ENCODE measurements at regions not wholly inside any gene's neighbourhood (a gene's known extent, or its start where the extent isn't known, plus 50 kb on each side); places are given as distances from the start of the nearest gene placed in this dataset.
A peak's percentile ranks its signal among the peaks of the same experiment; 100 is the strongest.
"Not testable (repeated sequence)": the region's sequence is repeated elsewhere in the genome, so short reads cannot be mapped to it uniquely, and the experiment has no call there.

DNA sequence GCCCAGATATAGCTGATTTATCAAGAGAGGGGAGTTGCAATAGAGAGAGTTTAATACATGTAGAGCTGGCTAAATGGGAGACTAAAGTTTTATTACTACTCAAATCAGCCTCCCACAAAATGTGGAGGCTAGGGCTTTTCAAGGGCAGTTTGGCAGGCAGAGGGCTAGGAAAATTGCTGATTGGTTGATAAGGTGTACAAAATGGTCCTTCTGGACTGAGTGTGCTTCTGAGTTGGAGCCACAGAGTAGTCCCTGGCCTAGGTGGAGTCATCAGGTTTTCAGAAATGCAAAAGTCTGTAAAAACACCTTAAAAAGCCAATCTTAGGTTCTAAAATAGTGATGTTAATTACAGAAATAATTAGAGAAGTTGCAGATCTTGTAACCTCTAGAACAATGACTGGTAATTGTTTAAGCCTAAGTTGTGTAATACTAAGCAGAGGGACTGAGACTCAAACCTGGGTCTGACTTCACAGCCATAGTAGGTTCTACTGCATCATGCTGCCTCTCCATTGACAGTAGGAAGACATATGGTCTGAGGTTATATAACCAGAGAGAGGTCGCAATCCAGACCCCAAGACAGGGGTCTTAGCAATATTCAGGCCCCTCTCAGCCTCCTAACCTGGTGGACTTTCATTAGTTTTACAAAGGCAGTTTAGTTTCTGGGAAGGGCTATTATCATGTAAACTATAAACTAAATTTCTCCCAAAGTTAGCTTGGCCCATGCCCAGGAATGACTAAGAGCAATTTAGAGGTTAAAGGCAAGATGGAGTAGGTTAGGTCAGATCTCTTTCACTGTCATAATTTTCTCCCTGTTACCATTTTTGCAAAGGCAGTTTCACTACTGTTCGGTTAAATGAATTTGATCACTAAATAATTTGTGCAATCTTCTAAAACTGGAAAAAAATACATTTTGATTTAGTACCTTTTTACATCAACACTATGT, 186.3 kb upstream of the WSB1 start:
- H3K27ac Mint-ChIP-seq; H3K36me3 Mint-ChIP-seq; ATAC-seq; H3K9me3 Mint-ChIP-seq; DNase-seq (ENCODE audit: low spot score in 2 of 2): not testable (repeated sequence)

DNA sequence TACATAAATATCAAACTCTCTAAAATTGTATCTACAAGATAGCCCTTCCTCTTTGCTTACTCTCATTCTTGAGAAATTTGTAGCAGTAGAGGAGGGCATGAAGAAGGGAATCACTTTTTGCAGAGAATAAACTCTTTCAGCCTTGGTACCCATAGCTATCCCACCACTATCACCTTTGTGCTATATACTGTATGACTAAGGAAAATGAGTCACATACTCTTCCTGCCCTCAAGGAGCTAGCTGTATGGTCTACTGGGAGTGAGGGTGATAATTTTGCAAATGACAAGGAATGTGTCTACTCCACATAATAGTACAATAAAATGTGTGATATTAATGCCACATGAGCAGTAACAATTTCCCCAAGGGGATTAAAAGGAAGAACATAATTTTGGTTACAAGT, 184.6 kb upstream of the WSB1 start:
- no peak for ATAC-seq
- Mint-ChIP-seq H3K9me3 (no peaks in the 10 kb centered on the region), H3K36me3 (no peaks in the 10 kb centered on the region), H3K27ac (no peak overlapping the region)
- no peak for DNase-seq (ENCODE audit: low spot score in 2 of 2)

DNA sequence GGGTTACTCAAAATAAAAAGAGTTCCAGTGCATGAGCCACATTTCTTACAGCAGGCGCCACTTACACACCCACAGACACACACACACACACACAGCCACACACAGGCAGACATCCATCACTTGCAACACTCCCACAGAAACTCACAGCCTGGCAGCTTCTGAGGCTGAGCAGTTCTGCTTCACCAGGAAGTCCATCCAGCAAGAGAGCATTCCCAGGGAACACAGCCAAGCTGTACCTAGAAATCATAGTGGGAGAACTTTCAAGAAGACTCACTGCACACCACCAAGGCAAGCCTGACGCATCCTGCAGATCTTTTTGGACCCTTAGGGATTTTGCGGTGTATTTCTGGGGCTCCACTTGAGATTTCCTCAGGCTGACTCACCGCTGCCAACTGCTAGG, 140.9 kb upstream of the WSB1 start:
- ATAC-seq = no peak
- DNase-seq (ENCODE audit: low spot score in 2 of 2) = no peak
- no peak overlapping the region for H3K27ac Mint-ChIP-seq
- no peaks in the 10 kb centered on the region for H3K9me3 Mint-ChIP-seq
- no peaks in the 10 kb centered on the region for H3K36me3 Mint-ChIP-seq

DNA sequence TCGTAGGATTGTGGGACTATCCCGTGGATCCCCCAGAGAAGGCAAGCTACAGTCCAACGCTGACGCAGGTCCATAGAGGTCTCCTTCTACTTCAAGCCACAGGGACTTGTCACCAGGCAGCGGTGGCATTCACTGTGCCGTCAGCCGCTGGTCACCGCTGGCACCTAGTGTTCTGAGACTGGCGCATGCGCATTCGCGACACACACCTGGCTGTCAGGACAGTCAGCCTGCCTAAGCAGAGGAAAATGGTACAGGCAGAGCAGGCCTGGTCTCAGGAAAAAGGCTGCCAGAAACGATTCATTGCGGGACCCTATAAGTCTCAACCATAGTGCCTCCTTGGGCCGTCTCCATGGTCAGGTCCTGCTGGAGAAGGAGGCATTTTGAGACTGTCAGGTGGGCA, 138.0 kb upstream of the WSB1 start:
- ATAC-seq (no peak), DNase-seq (ENCODE audit: low spot score in 2 of 2) (no peak)
- Mint-ChIP-seq H3K36me3 (no peaks in the 10 kb centered on the region), H3K27ac (no peak overlapping the region), H3K9me3 (no peaks in the 10 kb centered on the region)

DNA sequence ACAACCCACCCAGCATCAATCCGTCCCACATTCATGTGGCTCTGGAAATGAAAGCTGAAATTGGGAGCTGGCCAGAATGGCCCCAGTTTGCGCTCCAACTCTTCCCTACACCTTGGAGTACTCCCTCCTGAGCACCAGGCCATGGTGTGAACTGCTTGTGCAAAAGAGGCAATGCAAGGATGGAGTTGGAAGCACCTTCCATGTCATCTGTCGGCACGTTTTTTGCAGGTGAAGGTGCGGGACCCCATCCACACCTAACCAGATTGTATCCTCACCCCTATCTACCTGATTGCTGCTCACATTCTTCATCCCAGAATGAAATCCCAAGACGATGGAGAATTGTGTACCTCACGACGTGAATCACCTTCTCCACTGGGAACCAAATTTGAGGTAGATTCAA, 136.6 kb upstream of the WSB1 start:
- Mint-ChIP-seq H3K27ac (no peak overlapping the region), H3K9me3 (no peaks in the 10 kb centered on the region), H3K36me3 (no peaks in the 10 kb centered on the region)
- DNase-seq (ENCODE audit: low spot score in 2 of 2) (no peak), ATAC-seq (no peak)

DNA sequence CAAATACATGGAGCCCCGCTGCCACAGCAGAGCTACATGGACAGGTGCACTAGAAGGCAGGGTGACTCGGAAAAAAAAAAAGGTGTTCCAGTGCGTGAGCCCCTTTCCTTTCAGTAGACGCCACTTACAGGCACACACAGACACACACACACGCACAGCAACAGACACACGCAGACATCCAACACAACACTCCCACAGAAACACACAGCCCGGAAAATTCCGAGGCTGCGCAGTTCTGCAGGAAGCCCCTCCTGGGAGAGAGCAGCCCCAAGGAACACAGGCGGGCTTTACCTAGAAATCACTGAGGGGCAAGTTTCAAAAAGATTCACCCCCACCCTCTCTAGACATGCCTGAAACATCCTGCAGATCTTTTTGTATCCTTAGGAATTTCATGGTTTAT, 136.0 kb upstream of the WSB1 start:
- no peak for ATAC-seq
- Mint-ChIP-seq H3K27ac (no peak overlapping the region), H3K9me3 (no peaks in the 10 kb centered on the region), H3K36me3 (no peaks in the 10 kb centered on the region)
- DNase-seq (ENCODE audit: low spot score in 2 of 2) = no peak

DNA sequence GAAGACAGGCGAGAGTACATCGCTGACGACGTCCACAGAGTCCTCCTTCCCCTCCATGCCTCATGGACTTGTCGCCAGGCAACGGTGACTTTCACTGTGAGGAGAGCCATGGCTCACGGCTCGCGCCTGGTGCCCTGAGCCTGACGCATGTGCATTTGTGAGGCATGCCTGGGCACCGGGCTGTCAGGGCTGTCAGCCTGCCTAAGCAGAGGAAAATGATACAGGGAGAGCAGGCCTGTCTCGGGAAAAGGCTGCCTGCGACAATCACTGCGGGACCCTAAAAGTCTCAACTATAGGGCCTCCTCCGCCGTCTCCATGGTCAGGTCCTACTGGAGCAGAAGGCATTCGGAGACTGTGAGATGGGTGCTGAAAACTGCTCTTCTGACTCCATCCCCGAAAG, 135.5 kb upstream of the WSB1 start:
- ATAC-seq (no peak), DNase-seq (ENCODE audit: low spot score in 2 of 2) (no peak)
- Mint-ChIP-seq H3K9me3 (no peaks in the 10 kb centered on the region), H3K27ac (no peak overlapping the region), H3K36me3 (no peaks in the 10 kb centered on the region)

DNA sequence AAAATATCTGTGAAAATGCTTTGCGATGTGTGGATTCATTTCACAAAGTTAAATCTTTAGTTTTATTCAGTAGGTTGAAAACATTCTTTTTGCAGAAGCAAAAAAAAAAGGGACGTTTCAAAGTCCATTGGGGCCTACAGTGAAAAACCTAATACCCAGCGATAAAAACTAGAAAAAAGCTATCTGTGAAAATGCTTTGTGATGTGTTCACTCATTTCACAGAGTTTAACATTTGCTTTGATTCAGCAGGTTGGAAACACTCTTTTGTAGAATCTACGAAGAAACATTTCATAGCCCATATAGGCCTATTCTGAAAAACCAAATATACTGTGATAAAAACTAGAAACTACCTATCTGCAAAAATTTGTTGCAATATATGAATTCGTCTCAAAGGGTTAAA, 113.6 kb upstream of the WSB1 start:
- Mint-ChIP-seq H3K27ac (no peak overlapping the region), H3K9me3 (peaks cover 4 to 7% of the 10 kb centered on the region in 2 donors), H3K36me3 (peaks cover 5 to 18% of the 10 kb centered on the region in 2 donors)
- no peak for ATAC-seq
- DNase-seq (ENCODE audit: low spot score in 2 of 2) = no peak

DNA sequence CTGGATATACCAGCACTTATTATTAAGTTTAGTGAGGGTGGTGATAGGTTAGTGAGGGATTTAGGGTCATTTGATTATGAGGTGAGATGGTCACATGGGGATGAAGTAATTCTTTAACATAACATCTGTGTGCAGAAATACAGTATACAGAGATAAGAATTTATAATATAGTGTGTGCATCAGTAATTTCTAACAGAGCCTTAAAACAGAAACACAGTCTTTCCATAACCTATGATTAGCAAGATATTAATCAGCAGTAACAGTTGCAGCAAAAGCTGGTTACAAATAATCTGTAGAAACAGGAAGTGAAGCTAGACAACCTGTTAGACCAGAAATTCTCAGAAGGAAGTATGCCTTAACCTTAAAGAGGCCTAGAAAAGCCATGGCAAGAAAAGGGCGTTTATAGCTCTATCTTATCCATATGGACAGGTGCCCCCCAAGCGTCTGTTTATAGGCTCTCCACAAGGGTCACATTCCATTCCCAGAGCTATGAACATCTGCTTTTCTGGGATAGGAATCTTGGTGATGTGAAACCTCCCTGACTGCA, 112.5 kb upstream of the WSB1 start:
- DNase-seq (ENCODE audit: low spot score in 2 of 2); H3K27ac Mint-ChIP-seq; ATAC-seq: not testable (repeated sequence)
- H3K9me3 Mint-ChIP-seq = peaks cover 4 to 13% of the 10 kb centered on the region in 2 donors
- peaks cover 5 to 18% of the 10 kb centered on the region in 2 donors for H3K36me3 Mint-ChIP-seq

DNA sequence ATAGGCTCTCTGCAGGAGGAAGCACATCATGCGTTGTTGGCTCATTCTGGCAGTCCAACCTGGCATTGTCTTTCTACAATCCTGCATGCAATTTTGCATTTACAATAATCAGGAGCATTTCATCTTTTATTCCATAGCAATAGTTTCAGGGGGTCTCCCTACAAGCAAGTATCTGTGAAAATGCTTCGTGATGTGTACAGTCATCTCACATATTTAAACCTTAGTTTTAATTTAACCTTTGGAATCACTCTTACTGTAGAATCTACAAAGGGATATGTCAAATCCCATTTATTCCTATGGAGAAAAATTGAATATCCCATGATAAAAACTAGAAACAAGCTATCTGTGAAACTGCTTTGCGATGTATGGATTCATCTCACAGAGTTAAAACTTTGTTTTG, 112.0 kb upstream of the WSB1 start:
- ATAC-seq (no peak), DNase-seq (ENCODE audit: low spot score in 2 of 2) (no peak)
- Mint-ChIP-seq H3K36me3 (peaks cover 5 to 18% of the 10 kb centered on the region in 2 donors), H3K9me3 (peaks cover 4 to 13% of the 10 kb centered on the region in 2 donors), H3K27ac (no peak overlapping the region)

DNA sequence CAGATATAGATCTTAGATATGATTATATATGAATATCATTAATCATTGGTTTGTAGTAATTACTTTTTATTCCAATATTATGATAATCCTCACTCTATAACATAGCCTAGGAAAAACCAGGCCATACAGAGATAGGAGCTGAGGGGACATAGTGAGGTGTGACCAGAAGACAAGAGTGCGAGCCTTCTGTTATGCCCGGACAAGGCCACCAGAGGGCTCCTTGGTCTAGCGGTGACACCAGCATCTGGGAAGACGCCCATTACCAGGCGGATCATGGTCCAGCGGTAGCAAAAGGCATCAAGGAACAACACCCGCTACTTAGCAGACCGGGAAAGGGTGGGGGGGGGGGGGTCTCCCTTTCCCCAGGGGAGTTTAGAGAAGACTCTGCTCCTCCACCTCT, 96.4 kb upstream of the WSB1 start:
- peak in 1 of 2 donors; percentile 10 for DNase-seq (ENCODE audit: low spot score in 2 of 2)
- not testable (repeated sequence) for H3K36me3 Mint-ChIP-seq, H3K27ac Mint-ChIP-seq, ATAC-seq, H3K9me3 Mint-ChIP-seq

DNA sequence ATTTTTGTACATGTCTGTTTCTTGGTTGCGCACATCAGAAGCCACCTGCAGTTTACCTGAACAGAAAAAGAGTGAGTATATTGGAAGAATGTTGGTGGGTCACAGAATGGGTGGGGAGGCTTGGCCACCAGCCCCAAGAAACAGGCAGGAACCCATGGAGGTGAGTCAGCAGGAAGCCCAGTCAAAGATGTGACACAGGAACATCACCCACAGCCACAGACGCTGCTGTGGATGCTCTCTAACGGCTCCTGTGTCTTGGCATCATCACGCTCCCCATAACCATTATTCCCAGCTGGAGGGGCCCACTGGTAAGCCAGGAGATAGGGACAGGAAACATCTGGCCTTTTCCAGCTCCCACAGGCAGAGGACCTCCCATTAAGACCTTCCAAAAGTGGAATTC, 94.0 kb upstream of the WSB1 start:
- DNase-seq (ENCODE audit: low spot score in 2 of 2) (no peak), ATAC-seq (no peak)
- Mint-ChIP-seq H3K9me3 (peaks cover 4 to 7% of the 10 kb centered on the region in 2 donors), H3K36me3 (peaks cover 0 to 8% of the 10 kb centered on the region in 2 donors), H3K27ac (no peak overlapping the region)

DNA sequence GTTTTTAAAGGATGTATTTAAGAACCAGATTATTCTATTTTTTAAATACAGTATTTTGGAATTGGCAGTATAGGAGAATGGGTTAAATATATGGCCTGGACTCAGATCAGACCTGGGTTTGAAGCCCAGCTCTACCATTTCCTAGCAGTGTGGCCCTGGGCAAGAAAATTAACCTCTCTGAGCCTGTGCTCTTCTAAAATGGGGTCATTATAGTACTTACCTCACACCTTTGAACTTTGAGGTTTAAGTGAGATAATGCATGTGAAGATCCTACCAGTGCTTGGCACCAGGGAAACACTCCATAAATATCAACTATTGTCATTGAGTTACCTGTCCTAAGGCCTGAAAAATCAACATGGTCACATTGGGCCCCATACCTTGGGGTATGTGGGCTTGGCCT, 93.4 kb upstream of the WSB1 start:
- DNase-seq (ENCODE audit: low spot score in 2 of 2) (no peak), ATAC-seq (no peak)
- H3K27ac Mint-ChIP-seq = no peak overlapping the region
- peaks cover 4 to 7% of the 10 kb centered on the region in 2 donors for H3K9me3 Mint-ChIP-seq
- peaks cover 0 to 8% of the 10 kb centered on the region in 2 donors for H3K36me3 Mint-ChIP-seq

DNA sequence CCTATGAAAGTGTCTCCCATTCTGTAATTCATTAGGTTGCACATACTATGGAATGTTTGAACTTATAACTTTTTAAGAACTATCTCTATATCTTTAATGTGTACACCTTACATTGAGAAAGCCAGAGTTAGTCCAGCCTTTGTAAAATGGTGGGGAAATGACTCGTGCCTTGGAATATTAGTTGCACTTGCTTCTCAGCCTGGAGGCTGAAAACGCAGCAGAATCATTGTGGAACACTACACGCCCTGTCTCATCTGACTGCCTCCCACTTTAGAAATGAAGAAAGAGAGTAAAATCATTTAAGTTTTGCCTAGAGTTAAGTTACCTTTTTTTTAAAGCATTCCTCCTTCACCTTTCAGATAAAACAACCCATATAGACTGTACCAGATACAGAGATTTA, 90.7 kb upstream of the WSB1 start:
- no peak for ATAC-seq
- no peak for DNase-seq (ENCODE audit: low spot score in 2 of 2)
- Mint-ChIP-seq H3K9me3 (no peaks in the 10 kb centered on the region), H3K36me3 (no peaks in the 10 kb centered on the region), H3K27ac (no peak overlapping the region)

DNA sequence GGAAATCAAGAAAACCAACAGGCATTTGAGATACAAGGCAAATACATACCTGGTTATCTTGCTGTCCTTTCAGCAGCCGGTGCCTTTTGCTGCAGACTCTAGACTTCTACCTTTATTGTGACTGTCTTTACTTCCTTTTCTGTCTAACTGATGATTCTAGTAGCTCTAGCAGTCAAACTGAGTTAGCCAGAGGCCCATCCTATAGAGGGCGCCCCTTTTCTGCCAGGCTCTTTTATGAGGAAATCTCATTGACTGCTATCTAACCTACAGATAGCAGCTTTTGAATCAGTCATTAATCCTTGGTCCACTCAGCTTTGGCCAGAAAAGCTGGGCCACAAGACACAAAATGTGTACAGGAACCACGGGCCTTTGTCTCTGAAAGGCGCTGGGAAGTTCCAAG, 87.5 kb upstream of the WSB1 start:
- no peak for ATAC-seq
- no peak for DNase-seq (ENCODE audit: low spot score in 2 of 2)
- no peak overlapping the region for H3K27ac Mint-ChIP-seq
- no peaks in the 10 kb centered on the region for H3K36me3 Mint-ChIP-seq
- no peaks in the 10 kb centered on the region for H3K9me3 Mint-ChIP-seq

DNA sequence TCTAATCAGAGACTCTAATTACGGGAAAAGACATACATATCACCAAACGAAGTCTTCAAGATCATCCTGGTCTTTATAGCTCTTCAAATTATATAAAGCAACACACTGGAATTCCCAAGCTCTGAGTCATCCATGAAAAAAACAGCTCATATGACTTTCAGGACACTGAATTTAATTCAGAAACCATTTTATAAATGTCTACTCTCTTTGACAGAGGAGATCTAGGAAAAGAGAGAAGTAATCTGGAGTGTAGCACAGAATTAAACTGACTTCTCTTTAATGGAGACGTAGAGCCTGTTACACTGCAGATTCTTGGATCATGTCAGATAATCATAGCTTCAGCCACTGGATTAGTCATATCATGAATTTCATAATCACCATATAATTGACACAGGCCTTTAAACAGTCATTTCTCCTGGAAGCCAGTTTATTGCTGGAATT, 86.8 kb upstream of the WSB1 start:
- H3K36me3 Mint-ChIP-seq = no peaks in the 10 kb centered on the region
- DNase-seq (ENCODE audit: low spot score in 2 of 2) (no peak), ATAC-seq (peak in 1 of 2 donors; percentile 80)
- H3K27ac Mint-ChIP-seq = no peak overlapping the region
- no peaks in the 10 kb centered on the region for H3K9me3 Mint-ChIP-seq

DNA sequence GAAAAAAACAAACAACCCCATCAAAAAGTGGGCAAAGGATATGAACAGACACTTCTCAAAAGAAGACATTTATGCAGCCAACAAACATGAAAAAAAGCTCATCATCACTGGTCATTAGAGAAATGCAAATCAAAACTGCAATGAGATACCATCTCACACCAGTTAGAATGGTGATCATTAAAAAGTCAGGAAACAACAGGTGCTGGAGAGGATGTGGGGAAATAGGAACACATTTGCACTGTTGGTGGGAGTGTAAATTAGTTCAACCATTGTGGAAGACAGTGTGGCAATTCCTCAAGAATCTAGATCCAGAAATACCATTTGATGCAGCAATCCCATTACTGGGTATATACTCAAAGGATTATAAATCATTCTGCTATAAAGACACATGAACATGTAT, 85.5 kb upstream of the WSB1 start:
- not testable (repeated sequence) for H3K36me3 Mint-ChIP-seq; ATAC-seq; H3K27ac Mint-ChIP-seq; DNase-seq (ENCODE audit: low spot score in 2 of 2); H3K9me3 Mint-ChIP-seq

DNA sequence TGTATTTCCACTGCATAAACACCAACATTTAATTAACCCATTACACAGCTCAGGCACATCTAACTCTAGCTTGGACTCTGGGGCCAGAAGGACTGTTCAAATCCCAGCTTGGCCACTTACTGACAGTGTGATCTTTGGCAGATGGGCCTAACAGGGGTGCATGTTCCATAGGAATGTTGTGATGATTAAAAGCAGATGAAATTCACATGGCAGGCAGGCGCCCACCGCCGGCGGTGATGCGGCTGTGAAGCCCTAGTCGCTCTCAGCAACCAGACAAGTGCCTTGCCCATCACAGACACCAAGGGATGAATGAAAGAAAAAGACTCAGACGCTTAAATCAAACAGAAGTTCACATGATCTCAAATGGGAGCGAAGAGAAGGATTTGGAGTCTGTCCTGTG, 84.6 kb upstream of the WSB1 start:
- DNase-seq (ENCODE audit: low spot score in 2 of 2) (no peak), ATAC-seq (no peak)
- Mint-ChIP-seq H3K9me3 (no peaks in the 10 kb centered on the region), H3K36me3 (no peaks in the 10 kb centered on the region), H3K27ac (no peak overlapping the region)
